ENCODE measurements at regions not wholly inside any gene's neighbourhood (a gene's known extent, or its start where the extent isn't known, plus 50 kb on each side); places are given as distances from the start of the nearest gene placed in this dataset.

GRCh38 chr17:77393274-77393600, 252.5 kb downstream of the SEC14L1 start:
- H3K27ac ChIP-seq, result peak overlapping the region; percentile 80 to 92 (median 87)
- H3K36me3 ChIP-seq, result no peaks in the 10 kb centered on the region
- H3K4me3 ChIP-seq, result no peak overlapping the region
- intact Hi-C loops (cut with DNase I; ENCODE audit: low total_unique reads), result no loop called here
- H3K4me1 ChIP-seq, result peaks cover 81 to 98% (median 90%) of the 10 kb centered on the region in 4 donors
- no peaks in the 10 kb centered on the region for H3K27me3 ChIP-seq
- 54 to 67% (median 58%) methylated on average over 5 of the region's 5 CpGs for WGBS, 5 donors
- no peaks in the 10 kb centered on the region for H3K9me3 ChIP-seq
- TF ChIP-seq POLR2AphosphoS5 (IDR thresholded peaks at IDR 0.05) (peak in 1 of 3 donors; percentile 30), POLR2A (IDR thresholded peaks at IDR 0.05) (no peak), EP300 (IDR thresholded peaks at IDR 0.05) (no peak), CTCF (IDR thresholded peaks at IDR 0.05) (no peak)
- DNase-seq, result no peak

GRCh38 chr17:77393867-77394539, 253.2 kb downstream of the SEC14L1 start:
- H3K4me3 ChIP-seq, result no peak overlapping the region
- H3K27me3 ChIP-seq, result no peaks in the 10 kb centered on the region
- intact Hi-C loops (cut with DNase I; ENCODE audit: low total_unique reads), result no loop called here
- H3K9me3 ChIP-seq, result no peaks in the 10 kb centered on the region
- H3K4me1 ChIP-seq, result peaks cover 76 to 98% (median 90%) of the 10 kb centered on the region in 4 donors
- DNase-seq, result no peak
- WGBS, 5 donors, result 50 to 68% (median 60%) methylated on average over 10 of the region's 10 CpGs
- no peaks in the 10 kb centered on the region for H3K36me3 ChIP-seq
- peak overlapping the region; percentile 80 to 92 (median 87) for H3K27ac ChIP-seq
- no peak for TF ChIP-seq POLR2A (IDR thresholded peaks at IDR 0.05)
- TF ChIP-seq EP300 (IDR thresholded peaks at IDR 0.05), result no peak
- TF ChIP-seq POLR2AphosphoS5 (IDR thresholded peaks at IDR 0.05), result no peak
- TF ChIP-seq CTCF (IDR thresholded peaks at IDR 0.05), result no peak

GRCh38 chr17:77394540-77395295, 253.9 kb downstream of the SEC14L1 start:
- no peaks in the 10 kb centered on the region for H3K36me3 ChIP-seq
- H3K4me1 ChIP-seq, result peaks cover 72 to 98% (median 89%) of the 10 kb centered on the region in 4 donors
- no peak overlapping the region for H3K4me3 ChIP-seq
- intact Hi-C loops (cut with DNase I; ENCODE audit: low total_unique reads), result no loop called here
- TF ChIP-seq POLR2AphosphoS5 (IDR thresholded peaks at IDR 0.05), result peak; percentile 3 to 73 (median 47)
- TF ChIP-seq POLR2A (IDR thresholded peaks at IDR 0.05), result peak in 1 of 4 donors; percentile 6
- no peak for TF ChIP-seq EP300 (IDR thresholded peaks at IDR 0.05)
- H3K27me3 ChIP-seq, result no peaks in the 10 kb centered on the region
- H3K9me3 ChIP-seq, result no peaks in the 10 kb centered on the region
- WGBS, 5 donors, result 37 to 59% (median 42%) methylated on average over 14 to 15 of the region's 15 CpGs
- DNase-seq, result peak; percentile 85 to 88
- peak overlapping the region; percentile 80 to 92 (median 87) for H3K27ac ChIP-seq

GRCh38 chr17:77395501-77396048, 254.8 kb downstream of the SEC14L1 start:
- intact Hi-C loops (cut with DNase I; ENCODE audit: low total_unique reads), result no loop called here
- H3K36me3 ChIP-seq, result no peaks in the 10 kb centered on the region
- DNase-seq, result no peak
- TF ChIP-seq POLR2AphosphoS5 (IDR thresholded peaks at IDR 0.05) (no peak), CTCF (IDR thresholded peaks at IDR 0.05) (no peak), POLR2A (IDR thresholded peaks at IDR 0.05) (no peak), EP300 (IDR thresholded peaks at IDR 0.05) (no peak)
- no peaks in the 10 kb centered on the region for H3K27me3 ChIP-seq
- 76 to 92% (median 78%) methylated on average over 12 to 14 of the region's 14 CpGs for WGBS, 5 donors
- peaks cover 77 to 100% (median 94%) of the 10 kb centered on the region in 4 donors for H3K4me1 ChIP-seq
- peak overlapping the region; percentile 17 to 92 (median 87) for H3K27ac ChIP-seq
- H3K4me3 ChIP-seq, result no peak overlapping the region
- no peaks in the 10 kb centered on the region for H3K9me3 ChIP-seq

Measured in stomach (tissue), 8 donors.